KBM-7 (cell line): ENCODE measurements at regions not wholly inside any gene's neighbourhood (a gene's known extent, or its start where the extent isn't known, plus 50 kb on each side); places are given as distances from the start of the nearest gene placed in this dataset.
"Not testable (repeated sequence)": the region's sequence is repeated elsewhere in the genome, so short reads cannot be mapped to it uniquely, and the experiment has no call there.

Source experiments
- DNase-seq: peaks from one replicate; pipeline ENCODE4 v3.0.0-alpha.2; 2015
- in situ Hi-C: fragments of 300-500 bp; cut with MboI; formaldehyde crosslinking; loops from 2 replicates; pipeline ENCODE4 v1.14.3; 2020; ENCODE audit warnings: low sequenced_read_pairs, low pct_unique_long_range_greater_than_20kb, mixed read lengths

DNA sequence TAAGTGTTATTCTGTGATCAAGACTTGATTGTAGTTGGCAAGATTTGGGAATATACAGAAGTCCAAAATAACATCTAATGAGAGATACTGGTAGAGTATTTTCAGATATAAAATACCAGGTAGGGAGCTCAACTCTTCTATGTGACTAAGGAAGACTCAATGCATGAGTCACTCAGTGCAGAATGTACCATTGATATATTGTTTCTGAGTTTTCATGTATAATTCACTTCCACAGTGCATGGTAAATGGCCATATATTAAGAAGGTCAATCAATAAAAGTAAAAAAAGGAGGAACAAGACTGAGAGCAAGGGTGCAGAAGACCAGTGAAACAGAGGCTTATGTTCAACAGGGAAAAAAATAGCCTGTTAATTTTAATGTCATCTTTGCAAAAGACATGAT, 1387.9 kb downstream of the CDH8 start:
- in situ Hi-C loops, result no loop called here

DNA sequence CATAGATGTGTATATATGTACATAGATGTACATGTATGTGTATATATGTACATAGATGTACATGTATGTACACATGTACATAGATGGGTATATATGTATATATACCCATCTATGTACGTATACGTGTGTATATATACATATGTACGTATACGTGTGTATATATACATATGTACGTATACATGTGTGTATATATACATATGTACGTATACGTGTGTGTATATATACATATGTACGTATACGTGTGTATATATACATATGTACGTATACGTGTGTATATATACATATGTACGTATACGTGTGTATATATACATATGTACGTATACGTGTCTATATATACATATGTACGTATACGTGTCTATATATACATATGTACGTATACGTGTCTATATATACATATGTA, 1388.8 kb downstream of the CDH8 start:
- in situ Hi-C loops, result not testable (repeated sequence)

More for the DNA sequence above, 1387.9 kb downstream of the CDH8 start:
- no peak for DNase-seq

DNA sequence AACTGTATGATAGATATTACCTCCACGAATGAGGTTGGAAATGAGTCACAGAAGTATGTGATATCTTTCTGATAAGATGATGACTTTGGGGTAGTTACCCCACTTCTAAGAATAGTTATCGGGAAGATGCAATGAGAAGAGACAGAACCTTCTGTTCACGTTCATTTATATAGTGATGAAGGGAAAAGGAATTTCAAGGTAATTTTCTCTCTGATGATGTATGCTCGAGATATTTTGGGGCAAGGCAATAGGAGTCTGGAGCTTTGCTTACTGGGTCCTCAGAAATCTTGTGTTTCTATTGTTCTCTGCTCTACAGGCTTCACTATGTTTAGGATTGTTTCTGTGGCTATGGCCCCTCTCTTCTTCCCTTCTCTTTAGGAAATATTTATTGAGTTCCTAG, 1389.6 kb downstream of the CDH8 start:
- DNase-seq, result no peak
- in situ Hi-C loops, result no loop called here

More for the DNA sequence above, 1388.8 kb downstream of the CDH8 start:
- not testable (repeated sequence) for DNase-seq

DNA sequence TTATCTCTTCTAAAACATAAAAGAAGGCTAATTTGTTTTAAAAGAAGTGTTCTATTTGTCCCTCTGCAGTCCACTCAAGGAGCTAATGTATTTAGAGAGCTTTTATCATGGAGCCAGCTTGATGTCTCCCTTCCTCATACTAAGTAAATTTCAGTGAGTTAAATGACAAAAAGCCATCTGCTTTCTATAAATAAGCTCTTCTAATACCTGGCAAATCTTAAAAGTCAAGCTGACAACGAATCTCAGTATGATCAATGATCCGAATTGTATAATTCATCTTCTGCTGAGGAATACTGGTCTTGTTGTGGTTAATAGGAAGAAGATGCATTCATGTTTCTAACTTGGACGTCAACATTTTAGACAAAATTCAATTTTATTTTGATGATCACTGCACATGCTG, 1390.7 kb downstream of the CDH8 start:
- in situ Hi-C loops, result no loop called here
- DNase-seq, result no peak

DNA sequence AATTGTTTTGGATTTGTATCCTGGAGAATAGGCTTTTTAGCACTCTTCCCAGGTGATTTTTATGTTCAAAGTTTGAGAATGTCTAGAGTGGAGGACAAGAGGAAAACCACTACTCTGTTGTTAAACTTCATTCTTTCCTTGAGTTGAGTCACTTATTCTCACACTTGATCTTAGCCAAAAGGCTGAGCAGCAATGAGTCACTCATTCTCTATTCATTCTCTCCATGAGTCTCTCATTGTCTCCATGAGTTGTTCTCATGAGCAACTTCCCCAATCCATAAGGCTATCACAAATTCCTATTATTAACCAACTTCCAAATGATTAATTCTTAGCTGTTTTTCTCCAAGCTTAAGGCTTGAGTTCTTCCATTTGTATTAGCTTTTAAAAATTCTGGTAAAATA, 1393.3 kb downstream of the CDH8 start:
- DNase-seq, result no peak
- in situ Hi-C loops, result no loop called here

DNA sequence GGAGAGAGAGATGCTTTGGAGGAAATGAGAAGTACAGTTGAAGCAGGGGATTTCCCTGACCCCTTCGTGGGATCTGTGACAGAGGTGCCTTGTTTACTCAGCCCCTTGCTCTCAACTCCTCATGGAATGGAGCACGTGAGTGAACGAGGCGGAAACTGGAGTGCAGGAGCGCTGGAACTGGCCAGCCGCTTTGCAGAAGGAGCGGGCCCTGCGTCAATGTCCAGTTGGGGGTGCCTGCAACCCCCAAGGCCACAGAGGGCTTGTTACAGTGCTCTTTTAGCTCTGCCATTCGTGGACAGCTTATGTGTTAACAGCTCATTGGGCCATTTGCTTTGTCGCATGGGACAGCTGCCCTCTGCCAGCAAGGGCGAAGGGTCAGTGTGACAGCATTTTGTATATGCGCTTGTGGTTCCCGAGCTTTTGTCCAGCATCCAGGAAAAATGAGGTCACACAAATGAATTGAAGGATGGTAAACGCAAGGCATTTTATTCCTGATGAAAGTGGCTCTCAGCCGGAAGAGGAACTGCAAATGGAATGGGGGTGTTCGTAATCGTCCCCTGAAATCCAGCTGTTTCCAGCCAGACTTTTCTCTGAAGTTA, 1395.1 kb downstream of the CDH8 start:
- in situ Hi-C loops, result no loop called here

DNA sequence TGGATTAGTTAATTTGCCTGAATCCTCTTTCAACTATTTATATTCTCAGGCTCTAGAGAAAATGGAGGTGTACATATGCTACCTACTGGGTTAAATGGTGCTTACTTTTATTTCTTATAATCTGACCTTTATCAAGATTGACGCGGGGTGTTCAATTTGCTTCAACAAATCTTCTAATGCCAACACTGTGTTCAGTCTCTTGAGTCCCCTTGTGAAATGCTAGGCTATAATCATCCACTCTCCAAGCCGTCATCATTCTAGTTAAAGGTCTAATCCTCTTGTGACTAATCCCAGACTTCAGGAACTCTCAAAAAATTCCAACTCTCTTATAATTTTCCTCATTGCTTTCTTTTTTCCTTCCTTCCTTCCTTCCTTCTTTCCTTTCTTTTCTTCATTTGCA, 1396.2 kb downstream of the CDH8 start:
- in situ Hi-C loops, result no loop called here
- DNase-seq, result no peak

More for the DNA sequence above, 1395.1 kb downstream of the CDH8 start:
- DNase-seq, result no peak

DNA sequence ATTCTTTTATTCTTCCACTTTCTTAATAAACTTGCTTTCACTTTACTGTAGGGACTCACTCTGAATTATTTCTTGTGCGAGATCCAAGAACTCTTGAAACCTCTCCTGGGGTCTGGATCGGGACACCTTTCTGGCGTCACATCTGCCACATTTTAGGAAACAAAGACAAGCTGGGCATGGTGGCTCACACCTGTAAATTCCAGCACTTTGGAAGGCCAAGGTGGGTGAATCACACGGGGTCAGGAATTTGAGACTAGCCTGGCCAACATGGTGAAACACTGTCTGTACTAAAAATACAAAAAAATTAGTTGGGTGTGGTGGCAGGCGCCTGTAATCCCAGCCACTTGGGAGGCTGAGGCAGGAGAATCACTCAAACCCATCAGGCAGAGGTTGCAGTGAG, 1399.6 kb downstream of the CDH8 start:
- in situ Hi-C loops, DNase-seq: not testable (repeated sequence)

DNA sequence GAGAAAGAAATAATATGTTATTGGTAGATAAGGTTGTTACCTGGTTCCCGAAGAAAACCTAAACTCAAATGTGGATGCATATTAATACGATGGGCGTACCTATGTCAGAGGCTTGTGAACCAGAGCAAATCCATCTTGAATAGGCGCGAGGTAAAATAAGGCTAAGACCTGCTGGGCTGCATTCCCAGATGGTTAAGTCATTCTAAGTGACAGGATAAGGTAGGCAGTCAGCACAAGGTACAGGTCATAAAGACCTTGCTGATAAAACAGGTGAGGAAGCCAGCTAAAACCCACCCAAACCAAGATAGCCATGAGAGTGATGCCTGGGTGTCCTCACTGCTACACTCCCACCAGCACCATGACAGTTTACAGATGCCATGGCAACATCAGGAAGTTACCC, 1400.1 kb downstream of the CDH8 start:
- in situ Hi-C loops, result no loop called here
- DNase-seq, result no peak

DNA sequence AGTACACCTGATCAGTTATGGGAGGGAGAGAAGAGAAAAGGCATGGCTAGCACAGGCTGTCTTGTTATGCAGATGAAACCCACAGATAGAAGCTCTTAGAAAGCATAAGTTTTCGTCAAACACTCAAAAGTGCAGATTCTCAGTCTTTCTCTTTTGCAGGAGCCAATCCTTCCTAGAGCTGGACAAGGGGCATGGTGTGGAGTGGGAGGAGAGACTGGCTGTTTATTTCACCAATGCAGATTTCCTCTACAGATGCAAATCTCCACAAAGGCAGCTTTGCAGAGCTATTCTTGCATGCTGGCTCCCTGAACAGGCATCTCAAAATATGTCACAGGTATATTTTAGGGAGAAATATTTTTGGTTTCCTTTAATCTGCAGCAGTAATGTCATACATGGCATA, 1400.7 kb downstream of the CDH8 start:
- in situ Hi-C loops, result no loop called here
- DNase-seq, result no peak

DNA sequence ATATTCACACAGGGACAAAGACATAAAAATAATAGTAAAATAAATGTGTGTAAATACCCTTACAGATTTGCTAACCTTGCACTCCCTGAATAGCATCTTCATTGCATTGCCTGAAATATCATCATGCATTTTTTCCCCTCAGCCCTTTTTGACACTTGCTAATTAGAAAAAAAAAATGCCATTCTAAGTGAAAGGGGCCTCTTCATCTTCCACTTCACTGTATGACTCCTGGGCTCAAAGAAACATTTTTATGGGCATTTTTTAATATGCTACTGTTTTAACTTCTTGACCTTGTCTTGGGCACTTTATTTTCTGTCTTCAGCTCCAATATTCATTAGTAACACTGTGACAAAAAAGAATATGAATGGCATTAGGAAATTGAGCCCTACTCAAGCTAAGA, 1424.4 kb downstream of the CDH8 start:
- no peak for DNase-seq
- in situ Hi-C loops, result no loop called here

DNA sequence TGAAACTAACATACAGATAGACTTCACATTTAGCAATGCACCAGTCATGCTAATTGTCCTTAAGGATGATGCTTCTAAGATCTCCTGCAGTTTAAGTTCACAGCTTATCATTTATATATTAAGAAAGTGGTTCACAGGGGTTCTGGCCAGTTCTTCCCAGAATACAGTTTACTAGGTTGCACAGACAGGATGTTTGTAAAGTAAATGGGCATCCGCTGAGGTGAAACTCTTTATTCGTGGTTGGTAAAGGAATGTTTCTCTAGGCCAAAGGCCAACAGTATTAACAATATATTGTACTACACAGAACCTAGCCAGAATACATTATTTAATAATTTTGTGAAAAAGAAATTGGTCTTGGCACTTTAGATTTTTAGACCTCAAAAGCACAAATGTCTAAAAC, 1427.3 kb downstream of the CDH8 start:
- no peak for DNase-seq
- in situ Hi-C loops, result no loop called here

DNA sequence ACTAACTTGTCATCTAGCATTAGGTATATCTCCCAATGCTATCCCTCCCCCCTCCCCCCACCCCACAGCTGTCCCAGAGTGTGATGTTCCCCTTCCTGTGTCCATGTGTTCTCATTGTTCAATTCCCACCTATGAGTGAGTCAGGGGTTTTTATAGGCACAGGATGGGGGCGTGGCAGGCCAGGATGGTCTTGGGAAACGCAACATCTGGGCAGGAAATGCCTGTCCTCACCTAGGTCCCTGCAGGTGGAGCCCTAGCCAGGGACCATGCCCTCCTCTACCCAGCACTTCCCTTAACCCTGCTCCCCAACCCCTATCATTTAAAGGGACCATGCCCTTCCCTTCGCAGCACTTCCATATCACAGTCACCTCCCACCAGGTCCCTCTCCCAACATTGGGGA, 1430.6 kb downstream of the CDH8 start:
- in situ Hi-C loops, DNase-seq: not testable (repeated sequence)

DNA sequence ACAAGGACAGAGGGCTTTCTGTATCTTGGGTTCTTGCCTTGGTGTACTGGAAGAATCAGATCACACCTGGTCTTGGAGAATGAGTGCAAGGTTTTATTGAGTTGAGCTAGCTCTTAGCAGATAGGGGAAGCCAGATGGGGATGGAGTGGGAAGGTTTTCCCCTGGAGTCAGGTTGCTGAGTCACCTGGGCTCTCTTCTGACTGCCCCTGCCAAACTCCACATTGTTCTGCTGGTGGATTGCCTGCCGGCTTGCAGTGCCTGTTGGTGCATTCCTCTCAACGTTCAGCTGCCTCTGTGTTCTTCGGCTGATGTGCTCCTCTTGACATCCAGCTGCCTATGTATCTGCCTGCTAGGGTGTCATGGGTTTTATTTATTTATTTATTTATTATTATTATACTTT, 1431.1 kb downstream of the CDH8 start:
- in situ Hi-C loops, result no loop called here
- no peak for DNase-seq

DNA sequence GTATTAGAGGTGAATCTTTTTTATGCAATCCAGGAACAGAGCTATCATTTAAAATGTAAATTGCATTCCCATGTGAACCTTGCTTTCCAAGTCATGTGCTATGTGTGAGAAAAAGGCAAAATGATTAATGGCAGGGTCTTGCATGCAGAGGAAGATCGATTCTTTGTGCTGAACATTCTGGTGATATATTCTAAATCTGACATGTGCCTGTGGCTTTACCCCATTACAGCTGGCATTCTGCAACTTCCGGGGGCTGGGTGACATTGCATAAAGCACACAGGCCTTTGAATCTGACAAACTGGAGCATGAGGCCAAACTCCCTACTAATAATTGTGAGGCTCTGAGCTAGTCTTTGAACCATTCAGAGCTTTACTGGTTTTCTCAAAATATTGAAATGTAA, 1449.7 kb downstream of the CDH8 start:
- DNase-seq, result no peak

DNA sequence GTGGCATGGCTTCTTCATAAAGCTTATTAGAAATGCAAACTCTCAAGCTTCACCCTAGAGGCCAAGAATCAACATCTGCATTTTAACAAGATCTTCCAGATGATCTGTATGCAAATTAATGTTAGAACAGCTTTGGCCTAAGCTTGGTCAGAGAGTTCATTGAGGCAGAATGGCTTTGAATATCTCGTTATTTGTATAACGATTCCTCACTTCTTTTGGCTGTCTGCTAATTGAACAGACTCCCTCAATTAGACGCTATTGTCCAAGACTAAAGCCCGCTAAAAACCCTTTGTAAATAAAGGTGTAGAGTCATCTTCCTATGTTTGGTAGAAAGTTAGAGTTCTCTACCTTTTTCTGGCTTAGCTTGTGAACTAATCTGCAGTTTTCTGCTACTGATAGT, 1453.7 kb downstream of the CDH8 start:
- no peak for DNase-seq
- in situ Hi-C loops, result no loop called here

More for the DNA sequence above, 1449.7 kb downstream of the CDH8 start:
- in situ Hi-C loops, result no loop called here

DNA sequence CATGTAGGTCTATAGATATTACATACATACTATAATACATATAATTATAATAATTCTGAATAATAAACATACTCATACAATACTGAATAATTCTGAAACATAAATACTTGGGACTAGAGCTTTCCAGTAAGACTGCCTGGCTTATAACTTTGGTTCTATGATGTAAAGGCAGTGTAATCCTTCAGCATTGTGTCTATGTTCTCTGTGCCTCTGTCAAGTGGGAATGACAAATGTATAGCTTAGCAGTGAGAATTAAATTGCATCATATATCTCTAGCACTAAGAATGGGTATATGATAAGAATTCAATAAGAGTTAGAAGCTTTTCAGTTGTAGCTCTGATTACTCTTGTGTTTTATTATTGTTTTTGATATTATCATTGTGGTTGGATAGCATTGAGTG, 1469.3 kb downstream of the CDH8 start:
- in situ Hi-C loops, result no loop called here
- DNase-seq, result no peak

DNA sequence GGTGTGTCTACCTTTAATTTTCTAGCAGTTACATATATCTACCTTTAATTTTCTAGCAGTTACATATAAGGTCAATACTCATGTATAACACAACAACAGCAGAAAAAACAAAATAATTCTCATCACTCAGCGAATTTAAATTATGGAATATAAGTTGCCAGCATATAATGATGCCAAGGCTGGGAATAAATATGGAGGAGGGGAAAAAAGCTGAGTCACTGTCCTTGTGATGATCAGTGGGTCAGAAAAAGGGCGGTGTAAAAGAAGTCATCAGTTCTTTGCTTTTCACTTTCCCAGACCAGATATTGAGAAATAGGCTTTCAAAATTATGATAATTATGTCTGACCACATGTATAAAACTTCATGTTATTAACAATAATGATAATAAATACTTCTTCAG, 1471.7 kb downstream of the CDH8 start:
- DNase-seq, result no peak
- in situ Hi-C loops, result no loop called here

DNA sequence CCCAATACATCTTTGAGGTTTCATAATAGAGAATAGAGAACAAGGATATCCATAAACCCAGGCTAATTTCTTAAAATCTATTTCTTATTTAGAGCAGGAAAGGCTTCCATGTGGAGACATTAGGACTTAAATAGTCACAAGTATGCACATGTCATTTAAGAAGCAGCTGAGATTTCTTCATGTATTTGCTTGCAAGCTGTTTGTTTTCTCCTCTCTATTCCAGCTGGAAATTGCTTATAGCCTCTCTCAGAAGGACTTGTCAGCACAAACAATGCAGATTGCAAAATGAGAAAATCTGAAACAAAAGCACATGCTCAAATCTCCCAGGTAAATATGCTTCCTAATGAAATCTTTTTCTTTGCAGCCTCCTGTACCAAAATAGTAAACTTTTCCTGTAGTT, 1473.1 kb downstream of the CDH8 start:
- in situ Hi-C loops, result no loop called here
- DNase-seq, result no peak

DNA sequence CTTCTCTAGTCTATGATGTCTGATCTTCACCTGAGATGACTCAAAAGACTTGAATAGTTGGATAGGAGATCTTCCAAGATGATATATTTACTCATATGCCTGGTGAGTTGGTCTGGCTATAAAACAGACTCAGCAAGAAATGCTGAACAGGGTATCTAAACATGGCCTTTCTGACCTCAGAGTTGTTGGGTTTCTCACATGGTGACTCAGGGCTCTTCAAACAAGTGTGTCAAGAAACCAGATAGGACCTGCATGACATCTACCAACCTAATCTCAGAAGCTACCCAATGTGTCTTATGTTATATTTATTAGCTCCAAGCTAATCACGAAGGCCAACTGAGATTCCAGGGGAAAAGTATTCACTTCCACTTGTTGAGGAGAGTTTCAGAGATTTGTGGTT, 1477.3 kb downstream of the CDH8 start:
- no peak for DNase-seq
- in situ Hi-C loops, result no loop called here

DNA sequence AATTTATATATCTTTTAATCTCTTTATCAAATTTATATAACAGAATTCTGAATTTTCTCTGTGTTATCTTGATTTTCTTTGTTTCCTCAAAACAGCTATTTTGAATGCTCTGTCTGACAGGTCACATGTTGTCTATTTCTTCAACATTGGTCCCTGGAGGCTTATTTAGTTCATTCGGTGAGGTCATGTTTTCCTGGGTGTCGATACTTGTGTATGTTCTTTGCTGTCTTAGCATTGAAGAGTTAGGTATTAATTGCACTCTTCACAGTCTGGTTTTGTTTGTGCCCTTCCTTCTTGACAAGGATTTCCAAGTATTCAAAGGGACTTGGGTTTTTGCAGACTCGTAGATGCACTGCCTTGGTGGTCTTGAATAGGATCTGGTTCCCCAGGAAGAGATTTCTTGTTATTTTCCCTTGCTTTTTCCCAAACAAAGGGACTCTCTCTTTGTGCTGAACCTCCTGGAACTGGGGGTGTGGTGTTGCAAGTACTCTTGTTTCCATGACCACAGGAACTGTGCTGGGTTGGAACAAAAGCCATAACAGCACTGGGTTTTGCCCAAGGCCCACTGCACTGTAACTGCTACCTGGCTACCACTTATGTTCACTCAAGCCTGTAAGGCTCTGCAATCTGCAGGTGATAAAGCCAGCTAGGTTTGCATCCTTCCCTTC, 1483.0 kb downstream of the CDH8 start:
- no peak for DNase-seq

More for the DNA sequence above, 1483.0 kb downstream of the CDH8 start:
- in situ Hi-C loops, result no loop called here
